ENCODE measurements at regions not wholly inside any gene's neighbourhood (a gene's known extent, or its start where the extent isn't known, plus 50 kb on each side); places are given as distances from the start of the nearest gene placed in this dataset.

DNA sequence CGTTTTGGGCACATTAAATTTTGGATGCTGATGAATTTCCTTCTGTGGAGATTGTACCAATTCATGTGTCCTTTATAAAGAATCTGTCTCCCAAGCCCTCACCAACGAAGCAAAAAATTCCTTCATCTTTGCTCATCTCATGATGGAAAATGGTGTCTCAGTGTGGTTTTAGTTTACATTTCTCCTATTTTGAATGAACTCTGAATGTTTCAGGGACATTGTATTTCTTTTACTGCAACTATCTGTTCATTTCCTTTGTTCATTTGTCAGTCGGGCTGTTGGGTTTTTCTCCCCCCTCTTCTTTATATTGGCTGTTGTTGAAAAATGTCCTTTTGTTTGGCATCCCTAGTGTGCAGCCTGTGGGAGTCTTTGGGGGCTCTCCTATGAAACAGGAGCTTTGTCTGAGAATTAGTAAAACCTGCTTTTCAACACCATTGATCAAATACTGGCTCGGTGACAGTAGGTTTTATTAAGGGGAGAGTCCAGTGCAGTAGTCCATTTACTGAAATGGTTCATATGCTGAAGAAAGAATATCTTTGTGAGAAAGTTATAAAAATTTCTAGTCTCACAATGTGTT lies 91.3 kb upstream of the C1QTNF9B start:
- H3K27me3 Mint-ChIP-seq (ENCODE audit: low read depth, unreplicated experiment) = peaks cover 10% of the 10 kb centered on the region
- no peaks in the 10 kb centered on the region for H3K9me3 ChIP-seq (ENCODE audit: insufficient read depth, low read depth, low read length)
- peaks cover 23% of the 10 kb centered on the region for H3K4me1 Mint-ChIP-seq (ENCODE audit: low read depth, unreplicated experiment)
- peaks cover 8% of the 10 kb centered on the region for H3K27me3 ChIP-seq (ENCODE audit: insufficient read depth, low read length)
- H3K36me3 Mint-ChIP-seq (ENCODE audit: low read depth, unreplicated experiment) = peaks cover 31% of the 10 kb centered on the region
- DNase-seq (ENCODE audit: low read depth) (peak; percentile 62), FAIRE-seq (peak; percentile 58)
- H3K4me2 ChIP-seq (ENCODE audit: low read length) = no peak overlapping the region
- H3K4me1 ChIP-seq (ENCODE audit: insufficient read depth, low read length) = no peaks in the 10 kb centered on the region
- no peaks in the 10 kb centered on the region for H4K20me1 ChIP-seq (ENCODE audit: insufficient read depth, low read length)
- no peak overlapping the region for H3K4me3 Mint-ChIP-seq (ENCODE audit: unreplicated experiment)
- no peaks in the 10 kb centered on the region for H3K36me3 ChIP-seq (ENCODE audit: insufficient read depth, low read length)
- no peaks in the 10 kb centered on the region for H3K79me2 ChIP-seq (ENCODE audit: insufficient read depth, low read length)
- no peak overlapping the region for H3K27ac ChIP-seq (ENCODE audit: low read depth, low read length)
- peak overlapping the region; percentile 48 for H3K27ac Mint-ChIP-seq (ENCODE audit: unreplicated experiment)
- H2AFZ ChIP-seq (ENCODE audit: low read depth, low read length) = no peak overlapping the region
- TF ChIP-seq EZH2 (IDR thresholded peaks at IDR 0.05; ENCODE audit: insufficient read depth, low read length) = no peak
- TF ChIP-seq, protein P1, sequence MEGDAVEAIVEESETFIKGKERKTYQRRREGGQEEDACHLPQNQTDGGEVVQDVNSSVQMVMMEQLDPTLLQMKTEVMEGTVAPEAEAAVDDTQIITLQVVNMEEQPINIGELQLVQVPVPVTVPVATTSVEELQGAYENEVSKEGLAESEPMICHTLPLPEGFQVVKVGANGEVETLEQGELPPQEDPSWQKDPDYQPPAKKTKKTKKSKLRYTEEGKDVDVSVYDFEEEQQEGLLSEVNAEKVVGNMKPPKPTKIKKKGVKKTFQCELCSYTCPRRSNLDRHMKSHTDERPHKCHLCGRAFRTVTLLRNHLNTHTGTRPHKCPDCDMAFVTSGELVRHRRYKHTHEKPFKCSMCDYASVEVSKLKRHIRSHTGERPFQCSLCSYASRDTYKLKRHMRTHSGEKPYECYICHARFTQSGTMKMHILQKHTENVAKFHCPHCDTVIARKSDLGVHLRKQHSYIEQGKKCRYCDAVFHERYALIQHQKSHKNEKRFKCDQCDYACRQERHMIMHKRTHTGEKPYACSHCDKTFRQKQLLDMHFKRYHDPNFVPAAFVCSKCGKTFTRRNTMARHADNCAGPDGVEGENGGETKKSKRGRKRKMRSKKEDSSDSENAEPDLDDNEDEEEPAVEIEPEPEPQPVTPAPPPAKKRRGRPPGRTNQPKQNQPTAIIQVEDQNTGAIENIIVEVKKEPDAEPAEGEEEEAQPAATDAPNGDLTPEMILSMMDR (IDR thresholded peaks at IDR 0.05; ENCODE audit: insufficient read depth, low read depth, low read length) = no peak
- H3K9ac ChIP-seq (ENCODE audit: low read length) = no peak overlapping the region
- H3K4me3 ChIP-seq (ENCODE audit: insufficient read depth, low read depth, low read length) = no peak overlapping the region
- H3K9me3 Mint-ChIP-seq (ENCODE audit: unreplicated experiment) = no peaks in the 10 kb centered on the region

DNA sequence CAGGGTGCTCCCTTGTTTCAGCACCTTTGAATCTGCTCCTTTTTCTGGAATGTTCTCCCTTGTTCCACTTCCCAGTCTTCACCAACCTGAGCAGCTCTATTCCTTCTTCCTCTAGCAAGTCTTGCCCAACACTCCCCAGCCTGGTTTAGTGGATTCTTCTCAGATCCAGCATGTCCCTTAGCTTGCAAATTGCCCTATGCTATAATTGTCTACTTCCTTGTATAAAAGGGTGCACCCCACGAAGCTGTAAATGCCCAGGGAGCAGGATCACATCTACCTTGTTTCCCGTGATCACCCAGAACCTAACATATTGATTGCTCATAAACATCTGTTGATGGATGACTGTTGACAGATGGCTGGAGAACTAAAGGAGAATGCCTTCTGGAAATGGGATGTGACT lies 93.2 kb upstream of the C1QTNF9B start:
- Mint-ChIP-seq H3K4me1 (ENCODE audit: low read depth, unreplicated experiment) (peaks cover 28% of the 10 kb centered on the region), H3K9me3 (ENCODE audit: unreplicated experiment) (peaks cover 1% of the 10 kb centered on the region), H3K27me3 (ENCODE audit: low read depth, unreplicated experiment) (peaks cover 10% of the 10 kb centered on the region), H3K4me3 (ENCODE audit: unreplicated experiment) (no peak overlapping the region), H3K36me3 (ENCODE audit: low read depth, unreplicated experiment) (peaks cover 26% of the 10 kb centered on the region), H3K27ac (ENCODE audit: unreplicated experiment) (no peak overlapping the region)
- Histone ChIP-seq H3K27ac (ENCODE audit: low read depth, low read length) (no peak overlapping the region), H2AFZ (ENCODE audit: low read depth, low read length) (no peak overlapping the region), H3K9me3 (ENCODE audit: insufficient read depth, low read depth, low read length) (no peaks in the 10 kb centered on the region), H3K79me2 (ENCODE audit: insufficient read depth, low read length) (no peaks in the 10 kb centered on the region), H4K20me1 (ENCODE audit: insufficient read depth, low read length) (no peaks in the 10 kb centered on the region), H3K4me1 (ENCODE audit: insufficient read depth, low read length) (no peaks in the 10 kb centered on the region), H3K4me3 (ENCODE audit: insufficient read depth, low read depth, low read length) (no peak overlapping the region), H3K9ac (ENCODE audit: low read length) (no peak overlapping the region), H3K4me2 (ENCODE audit: low read length) (no peak overlapping the region), H3K36me3 (ENCODE audit: insufficient read depth, low read length) (no peaks in the 10 kb centered on the region), H3K27me3 (ENCODE audit: insufficient read depth, low read length) (peaks cover 8% of the 10 kb centered on the region)
- no peak for DNase-seq (ENCODE audit: low read depth)
- FAIRE-seq = no peak
- TF ChIP-seq EZH2 (IDR thresholded peaks at IDR 0.05; ENCODE audit: insufficient read depth, low read length) = no peak
- TF ChIP-seq, protein P1 (IDR thresholded peaks at IDR 0.05; ENCODE audit: insufficient read depth, low read depth, low read length) = no peak

DNA sequence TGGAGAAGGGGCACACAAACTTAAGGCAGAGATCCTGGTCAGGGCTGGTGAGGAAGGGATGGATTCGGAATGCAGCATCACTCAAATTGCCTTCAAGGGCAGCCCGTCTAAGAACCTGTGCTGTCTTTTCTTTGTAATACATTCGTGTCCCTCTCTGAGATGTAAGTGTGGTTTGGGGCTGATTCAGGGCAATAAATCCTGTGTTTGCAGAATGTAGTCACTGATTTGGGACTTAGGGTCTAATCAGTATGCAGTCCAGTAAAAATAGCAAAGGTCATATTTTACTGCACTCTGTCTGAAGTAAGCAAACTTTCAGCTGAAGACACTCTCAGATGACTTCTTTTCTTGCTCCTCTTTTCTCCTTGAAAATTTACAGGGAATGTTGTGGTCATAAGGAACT lies 93.8 kb upstream of the C1QTNF9B start:
- H3K36me3 ChIP-seq (ENCODE audit: insufficient read depth, low read length) = no peaks in the 10 kb centered on the region
- no peak overlapping the region for H3K4me2 ChIP-seq (ENCODE audit: low read length)
- no peaks in the 10 kb centered on the region for H3K9me3 ChIP-seq (ENCODE audit: insufficient read depth, low read depth, low read length)
- H4K20me1 ChIP-seq (ENCODE audit: insufficient read depth, low read length) = no peaks in the 10 kb centered on the region
- H3K9me3 Mint-ChIP-seq (ENCODE audit: unreplicated experiment) = peaks cover 2% of the 10 kb centered on the region
- H3K4me3 Mint-ChIP-seq (ENCODE audit: unreplicated experiment) = no peak overlapping the region
- no peaks in the 10 kb centered on the region for H3K4me1 ChIP-seq (ENCODE audit: insufficient read depth, low read length)
- H3K27me3 Mint-ChIP-seq (ENCODE audit: low read depth, unreplicated experiment) = peaks cover 10% of the 10 kb centered on the region
- H2AFZ ChIP-seq (ENCODE audit: low read depth, low read length) = no peak overlapping the region
- no peak for TF ChIP-seq EZH2 (IDR thresholded peaks at IDR 0.05; ENCODE audit: insufficient read depth, low read length)
- TF ChIP-seq, protein P1 (IDR thresholded peaks at IDR 0.05; ENCODE audit: insufficient read depth, low read depth, low read length) = no peak
- H3K27ac ChIP-seq (ENCODE audit: low read depth, low read length) = no peak overlapping the region
- H3K4me3 ChIP-seq (ENCODE audit: insufficient read depth, low read depth, low read length) = no peak overlapping the region
- H3K4me1 Mint-ChIP-seq (ENCODE audit: low read depth, unreplicated experiment) = peaks cover 25% of the 10 kb centered on the region
- H3K9ac ChIP-seq (ENCODE audit: low read length) = no peak overlapping the region
- peaks cover 8% of the 10 kb centered on the region for H3K27me3 ChIP-seq (ENCODE audit: insufficient read depth, low read length)
- DNase-seq (ENCODE audit: low read depth) = peak; percentile 25
- no peak for FAIRE-seq
- H3K36me3 Mint-ChIP-seq (ENCODE audit: low read depth, unreplicated experiment) = peaks cover 29% of the 10 kb centered on the region
- H3K79me2 ChIP-seq (ENCODE audit: insufficient read depth, low read length) = no peaks in the 10 kb centered on the region
- H3K27ac Mint-ChIP-seq (ENCODE audit: unreplicated experiment) = no peak overlapping the region

All from astrocyte (in vitro differentiated cells and primary cell).